ENCODE measurements at regions not wholly inside any gene's neighbourhood (a gene's known extent, or its start where the extent isn't known, plus 50 kb on each side); places are given as distances from the start of the nearest gene placed in this dataset.

GRCh38 chr3:76912841-76913383, 127.0 kb upstream of the ROBO2 start:
- H3K79me2 ChIP-seq (ENCODE audit: insufficient read depth, low read length): no peaks in the 10 kb centered on the region

GRCh38 chr3:76917436-76917835, 122.5 kb upstream of the ROBO2 start:
- no peaks in the 10 kb centered on the region for H3K4me1 ChIP-seq (ENCODE audit: insufficient read depth, low read length, poor library complexity, severe bottlenecking)
- H3K4me2 ChIP-seq (ENCODE audit: low read depth, low read length, poor library complexity, severe bottlenecking): no peak overlapping the region
- no peaks in the 10 kb centered on the region for H3K27me3 ChIP-seq (ENCODE audit: insufficient read depth, low read length, poor library complexity, severe bottlenecking)
- H3K4me3 ChIP-seq (ENCODE audit: low read length, poor library complexity, severe bottlenecking): no peak overlapping the region
- no peaks in the 10 kb centered on the region for H3K9me3 ChIP-seq (ENCODE audit: insufficient read depth, low read depth, low read length)
- no peaks in the 10 kb centered on the region for H3K79me2 ChIP-seq (ENCODE audit: insufficient read depth, low read length)
- H3K9ac ChIP-seq (ENCODE audit: low read depth, low read length, poor library complexity, severe bottlenecking): no peak overlapping the region
- no peaks in the 10 kb centered on the region for H3K36me3 ChIP-seq (ENCODE audit: insufficient read depth, low read length)
- H3F3A ChIP-seq (ENCODE audit: low read depth): no peaks in the 10 kb centered on the region
- H2AFZ ChIP-seq (ENCODE audit: low read length): no peak overlapping the region
- no peaks in the 10 kb centered on the region for H3K9me2 ChIP-seq (replicated peaks; ENCODE audit: low read depth, low read length)
- no peaks in the 10 kb centered on the region for H4K20me1 ChIP-seq (ENCODE audit: insufficient read depth, low read length, poor library complexity, severe bottlenecking)
- TF ChIP-seq EZH2phosphoT487 (IDR thresholded peaks at IDR 0.05; ENCODE audit: borderline replicate concordance) (no peak), CTCF (conservative IDR thresholded peaks at IDR 0.05; ENCODE audit: low read length) (no peak)

More at GRCh38 chr3:76912841-76913383, 127.0 kb upstream of the ROBO2 start:
- Histone ChIP-seq H3K36me3 (ENCODE audit: insufficient read depth, low read length) (no peaks in the 10 kb centered on the region), H4K20me1 (ENCODE audit: insufficient read depth, low read length, poor library complexity, severe bottlenecking) (no peaks in the 10 kb centered on the region), H3K4me1 (ENCODE audit: insufficient read depth, low read length, poor library complexity, severe bottlenecking) (no peaks in the 10 kb centered on the region), H3K27me3 (ENCODE audit: insufficient read depth, low read length, poor library complexity, severe bottlenecking) (no peaks in the 10 kb centered on the region), H2AFZ (ENCODE audit: low read length) (no peak overlapping the region), H3K9me2 (replicated peaks; ENCODE audit: low read depth, low read length) (no peaks in the 10 kb centered on the region), H3K9ac (ENCODE audit: low read depth, low read length, poor library complexity, severe bottlenecking) (no peak overlapping the region), H3F3A (ENCODE audit: low read depth) (no peaks in the 10 kb centered on the region), H3K9me3 (ENCODE audit: insufficient read depth, low read depth, low read length) (no peaks in the 10 kb centered on the region), H3K4me2 (ENCODE audit: low read depth, low read length, poor library complexity, severe bottlenecking) (no peak overlapping the region), H3K4me3 (ENCODE audit: low read length, poor library complexity, severe bottlenecking) (no peak overlapping the region)
- TF ChIP-seq EZH2phosphoT487 (IDR thresholded peaks at IDR 0.05; ENCODE audit: borderline replicate concordance): no peak
- no peak for TF ChIP-seq CTCF (conservative IDR thresholded peaks at IDR 0.05; ENCODE audit: low read length)

GRCh38 chr3:76920511-76920910, 119.4 kb upstream of the ROBO2 start:
- Histone ChIP-seq H4K20me1 (ENCODE audit: insufficient read depth, low read length, poor library complexity, severe bottlenecking) (no peaks in the 10 kb centered on the region), H2AFZ (ENCODE audit: low read length) (no peak overlapping the region), H3K9ac (ENCODE audit: low read depth, low read length, poor library complexity, severe bottlenecking) (no peak overlapping the region), H3K4me3 (ENCODE audit: low read length, poor library complexity, severe bottlenecking) (no peak overlapping the region), H3K79me2 (ENCODE audit: insufficient read depth, low read length) (no peaks in the 10 kb centered on the region), H3K36me3 (ENCODE audit: insufficient read depth, low read length) (no peaks in the 10 kb centered on the region), H3F3A (ENCODE audit: low read depth) (no peaks in the 10 kb centered on the region), H3K4me1 (ENCODE audit: insufficient read depth, low read length, poor library complexity, severe bottlenecking) (no peaks in the 10 kb centered on the region), H3K9me2 (replicated peaks; ENCODE audit: low read depth, low read length) (no peaks in the 10 kb centered on the region), H3K9me3 (ENCODE audit: insufficient read depth, low read depth, low read length) (no peaks in the 10 kb centered on the region), H3K4me2 (ENCODE audit: low read depth, low read length, poor library complexity, severe bottlenecking) (no peak overlapping the region), H3K27me3 (ENCODE audit: insufficient read depth, low read length, poor library complexity, severe bottlenecking) (no peaks in the 10 kb centered on the region)
- TF ChIP-seq EZH2phosphoT487 (IDR thresholded peaks at IDR 0.05; ENCODE audit: borderline replicate concordance) (no peak), CTCF (conservative IDR thresholded peaks at IDR 0.05; ENCODE audit: low read length) (no peak)

Measured in Loucy (cell line).